OCI-LY3 (cell line): ENCODE measurements at regions not wholly inside any gene's neighbourhood (a gene's known extent, or its start where the extent isn't known, plus 50 kb on each side); places are given as distances from the start of the nearest gene placed in this dataset.

Source experiments
- EZH2phosphoT487 ChIP-seq: fragments of 200-600 bp; shearing (Covaris generic); IDR thresholded peaks from 2 replicates; pipeline ENCODE4 v1.6.1; 2018; ENCODE audit warnings: antibody characterized with exemption, mixed run types, low read depth
- TF ChIP-seq, protein P1 (sequence below): fragments of 200-600, 300-600 bp; sonication (generic); IDR thresholded peaks from 2 replicates; pipeline ENCODE4 v1.5.1; 2014; ENCODE audit warnings: antibody characterized with exemption, low read length, low read depth

DNA sequence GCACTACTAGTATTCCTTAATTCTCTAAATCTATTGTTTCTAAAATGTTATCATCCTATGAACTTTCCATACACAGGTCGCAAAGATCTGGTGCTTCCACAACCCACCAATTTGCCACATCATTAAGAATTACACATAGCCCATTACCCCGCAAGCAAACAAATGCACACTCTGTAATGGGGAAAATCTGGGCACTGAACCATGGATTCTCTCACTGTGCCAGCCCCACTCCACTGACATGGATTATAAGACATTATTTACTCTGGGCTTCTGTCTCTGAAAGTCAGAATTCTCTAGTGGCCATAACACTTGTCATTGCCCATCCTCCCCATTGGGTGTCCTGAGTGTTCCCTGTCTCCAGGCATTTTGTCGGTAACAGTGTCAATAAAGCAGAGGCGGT is 537.1 kb downstream of the EPHA4 start:
- TF ChIP-seq, protein P1, sequence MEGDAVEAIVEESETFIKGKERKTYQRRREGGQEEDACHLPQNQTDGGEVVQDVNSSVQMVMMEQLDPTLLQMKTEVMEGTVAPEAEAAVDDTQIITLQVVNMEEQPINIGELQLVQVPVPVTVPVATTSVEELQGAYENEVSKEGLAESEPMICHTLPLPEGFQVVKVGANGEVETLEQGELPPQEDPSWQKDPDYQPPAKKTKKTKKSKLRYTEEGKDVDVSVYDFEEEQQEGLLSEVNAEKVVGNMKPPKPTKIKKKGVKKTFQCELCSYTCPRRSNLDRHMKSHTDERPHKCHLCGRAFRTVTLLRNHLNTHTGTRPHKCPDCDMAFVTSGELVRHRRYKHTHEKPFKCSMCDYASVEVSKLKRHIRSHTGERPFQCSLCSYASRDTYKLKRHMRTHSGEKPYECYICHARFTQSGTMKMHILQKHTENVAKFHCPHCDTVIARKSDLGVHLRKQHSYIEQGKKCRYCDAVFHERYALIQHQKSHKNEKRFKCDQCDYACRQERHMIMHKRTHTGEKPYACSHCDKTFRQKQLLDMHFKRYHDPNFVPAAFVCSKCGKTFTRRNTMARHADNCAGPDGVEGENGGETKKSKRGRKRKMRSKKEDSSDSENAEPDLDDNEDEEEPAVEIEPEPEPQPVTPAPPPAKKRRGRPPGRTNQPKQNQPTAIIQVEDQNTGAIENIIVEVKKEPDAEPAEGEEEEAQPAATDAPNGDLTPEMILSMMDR: no peak
- no peak for TF ChIP-seq EZH2phosphoT487
